GM18511 (cell line): ENCODE measurements at regions not wholly inside any gene's neighbourhood (a gene's known extent, or its start where the extent isn't known, plus 50 kb on each side); places are given as distances from the start of the nearest gene placed in this dataset.
"Not testable (repeated sequence)": the region's sequence is repeated elsewhere in the genome, so short reads cannot be mapped to it uniquely, and the experiment has no call there.

Source experiments
- ATAC-seq: cut with Tn5 transposase; IDR thresholded peaks from one replicate; pipeline ENCODE4 v1.9.1; 2021; ENCODE audit warnings: mild to moderate bottlenecking, moderate library complexity; ENCODE audit not compliant: unreplicated experiment

- no peak for ATAC-seq
These were observed 112.7 kb upstream of the JCAD start for GRCh38 chr10:30172091-30172490.

DNA sequence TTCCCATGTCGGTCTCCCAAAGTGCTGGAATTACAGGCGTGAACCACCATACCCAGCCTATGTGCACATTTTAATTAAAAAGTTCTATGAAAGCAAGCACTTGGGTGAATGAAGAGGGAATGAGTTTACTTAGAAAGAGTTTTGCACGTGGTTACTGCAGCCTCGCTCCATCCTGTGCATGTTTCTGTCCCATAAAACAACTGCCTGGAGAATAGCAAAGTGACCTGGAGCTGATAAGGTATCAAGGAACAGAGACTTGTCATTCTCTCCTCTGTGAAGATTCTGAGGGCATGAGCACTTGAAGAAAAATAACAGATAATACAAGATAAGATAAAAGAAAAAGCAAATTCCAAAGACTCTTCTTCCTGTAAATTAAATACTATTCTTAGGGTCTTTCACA is 112.2 kb upstream of the JCAD start:
- ATAC-seq, result no peak

- ATAC-seq, result no peak
These were observed 111.4 kb upstream of the JCAD start for GRCh38 chr10:30170814-30171213.

DNA sequence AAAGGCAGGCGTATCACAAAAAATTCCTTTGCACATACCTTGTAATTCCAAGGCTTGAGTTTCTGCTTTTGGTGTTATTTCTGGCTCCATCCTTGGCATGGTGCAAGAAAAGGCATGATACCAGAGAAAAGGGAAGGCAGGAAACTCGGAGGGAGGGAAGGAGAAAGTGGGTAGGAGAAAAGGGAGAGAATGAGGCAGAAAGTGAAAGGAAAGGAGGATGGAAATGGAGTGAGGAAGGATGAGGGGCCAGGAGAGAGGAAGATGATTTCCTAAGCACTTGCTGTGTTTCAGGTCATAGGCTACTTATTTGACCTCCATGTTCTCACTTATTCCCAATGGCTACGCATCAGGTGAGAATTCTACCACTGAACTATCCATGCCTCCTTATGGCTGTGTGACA is 110.8 kb upstream of the JCAD start:
- ATAC-seq, result no peak

DNA sequence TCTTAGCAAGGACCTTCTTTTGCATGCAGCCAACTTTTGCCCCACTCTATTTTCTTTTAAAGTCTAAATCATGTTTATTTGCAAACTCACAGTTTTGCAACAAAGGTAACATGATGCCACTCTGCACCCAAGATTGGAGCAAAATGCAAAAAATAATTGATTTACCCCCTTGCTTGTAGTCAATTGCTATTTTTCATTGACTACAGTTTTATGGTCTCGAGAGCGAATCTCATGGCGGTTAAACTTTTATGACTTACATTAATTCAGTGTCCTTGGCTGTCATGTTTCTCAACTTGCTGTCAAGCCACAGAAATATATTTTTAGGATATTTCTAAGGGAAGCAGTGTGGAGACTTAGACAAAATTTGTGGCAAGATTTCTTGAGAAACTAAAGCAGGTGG is 110.0 kb upstream of the JCAD start:
- no peak for ATAC-seq

DNA sequence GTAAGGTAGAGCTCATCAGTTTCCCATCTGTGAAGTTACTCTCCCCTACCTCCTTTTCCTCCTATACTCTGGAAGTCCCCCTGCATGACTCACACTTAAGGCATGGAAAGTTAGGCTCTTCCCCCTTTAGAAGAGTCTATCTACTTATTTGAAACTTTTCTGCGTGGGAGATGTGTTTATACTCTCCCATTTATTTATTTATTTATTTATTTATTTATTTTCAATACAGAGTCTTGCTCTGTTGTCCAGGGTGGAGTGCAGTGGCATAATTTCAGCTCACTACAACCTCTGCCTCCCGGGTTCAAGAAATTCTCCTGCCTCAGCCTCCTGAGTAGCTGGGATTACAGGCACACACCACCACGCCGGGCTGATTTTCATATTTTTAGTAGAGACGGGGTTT is 107.5 kb upstream of the JCAD start:
- ATAC-seq, result no peak

DNA sequence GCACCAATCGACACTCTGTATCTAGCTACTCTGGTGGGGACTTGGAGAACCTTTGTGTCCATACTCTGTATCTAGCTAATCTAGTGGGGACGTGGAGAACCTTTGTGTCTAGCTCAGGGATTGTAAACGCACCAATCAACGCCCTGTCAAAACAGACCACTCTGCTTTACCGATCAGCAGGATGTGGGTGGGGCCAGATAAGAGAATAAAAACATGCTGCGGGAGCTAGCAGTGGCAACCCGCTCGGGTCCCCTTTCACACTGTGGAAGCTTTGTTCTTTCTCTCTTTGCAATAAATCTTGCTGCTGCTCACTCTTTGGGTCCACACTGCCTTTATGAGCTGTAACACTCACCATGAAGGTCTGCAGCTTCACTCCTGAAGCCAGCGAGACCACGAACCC is 104.0 kb upstream of the JCAD start:
- ATAC-seq, result not testable (repeated sequence)

- ATAC-seq, result not testable (repeated sequence)
These were observed 103.4 kb upstream of the JCAD start for GRCh38 chr10:30162796-30163195.

DNA sequence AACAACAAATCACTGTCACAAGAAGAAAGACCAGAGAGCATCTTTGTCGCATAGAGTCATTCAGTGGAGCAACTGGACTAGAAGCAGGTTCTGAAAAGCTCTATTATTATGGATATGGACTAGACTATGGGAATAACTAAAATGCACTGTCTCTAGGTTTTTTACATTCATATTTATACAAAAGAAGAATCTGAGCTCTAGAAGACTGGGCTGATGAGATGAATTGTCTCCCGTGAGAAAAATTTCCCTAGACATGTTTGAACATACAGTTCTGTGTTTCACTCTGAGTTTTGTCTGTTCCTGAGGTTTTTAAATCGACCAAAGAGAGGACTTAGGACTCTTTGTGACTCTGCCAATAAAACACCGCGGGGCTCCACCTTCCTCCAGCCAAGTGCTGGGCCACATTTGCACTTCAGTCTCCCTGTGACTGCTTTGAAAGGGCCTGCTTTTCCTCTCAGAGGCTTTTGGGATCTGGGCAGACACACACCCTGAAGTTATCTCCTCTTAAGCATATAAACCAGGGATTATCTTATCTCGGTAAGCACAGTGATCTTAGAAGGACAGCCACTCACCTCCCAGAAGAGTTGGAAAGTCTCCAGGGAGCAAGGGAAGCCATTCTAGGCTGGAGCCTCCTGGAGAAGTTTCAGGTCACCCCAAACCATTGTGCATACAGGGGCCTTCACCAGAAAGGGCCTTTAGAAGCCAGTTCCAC is 101.0 kb upstream of the JCAD start:
- no peak for ATAC-seq

GRCh38 chr10:30159614-30160013 is 100.2 kb upstream of the JCAD start:
- not testable (repeated sequence) for ATAC-seq

- no peak for ATAC-seq
These were observed 99.1 kb upstream of the JCAD start for GRCh38 chr10:30158325-30158960.

DNA sequence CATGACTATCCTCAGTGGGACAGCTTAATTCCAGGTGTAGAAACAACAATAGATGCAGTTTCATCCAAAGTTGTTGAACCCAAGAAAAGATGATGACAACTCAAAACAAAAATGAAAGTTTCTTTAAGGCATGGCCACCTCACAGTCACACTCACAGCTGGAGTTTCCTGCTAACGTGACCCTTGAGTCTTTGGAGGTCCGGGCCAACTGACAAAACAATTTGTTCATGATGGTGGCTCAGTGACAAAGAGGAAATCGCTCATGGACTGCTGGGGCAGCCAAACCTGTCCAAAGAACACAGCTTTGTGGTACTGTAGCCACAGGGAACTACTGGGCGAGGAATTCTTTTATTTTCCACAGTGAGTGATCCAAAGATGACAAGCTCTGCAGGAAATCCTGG is 96.0 kb upstream of the JCAD start:
- no peak for ATAC-seq

DNA sequence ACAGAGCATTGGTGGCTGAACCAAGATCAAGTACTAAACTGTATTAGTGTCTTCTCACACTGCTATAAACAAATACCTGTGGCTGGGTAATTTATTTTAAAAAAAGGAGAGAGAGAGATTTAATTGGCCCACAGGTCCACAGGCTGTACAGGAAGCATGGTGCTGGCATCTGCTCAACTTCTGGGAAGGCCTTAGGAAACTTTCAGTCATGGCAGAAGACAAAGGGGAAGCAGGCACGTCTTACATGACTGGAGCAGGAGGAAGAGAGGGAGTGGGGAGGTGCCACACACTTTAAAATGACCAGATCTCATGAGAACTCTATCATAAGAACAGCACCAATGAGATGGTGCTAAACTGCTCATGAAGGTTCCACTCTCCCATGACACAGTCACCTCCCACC is 95.2 kb upstream of the JCAD start:
- ATAC-seq, result no peak

DNA sequence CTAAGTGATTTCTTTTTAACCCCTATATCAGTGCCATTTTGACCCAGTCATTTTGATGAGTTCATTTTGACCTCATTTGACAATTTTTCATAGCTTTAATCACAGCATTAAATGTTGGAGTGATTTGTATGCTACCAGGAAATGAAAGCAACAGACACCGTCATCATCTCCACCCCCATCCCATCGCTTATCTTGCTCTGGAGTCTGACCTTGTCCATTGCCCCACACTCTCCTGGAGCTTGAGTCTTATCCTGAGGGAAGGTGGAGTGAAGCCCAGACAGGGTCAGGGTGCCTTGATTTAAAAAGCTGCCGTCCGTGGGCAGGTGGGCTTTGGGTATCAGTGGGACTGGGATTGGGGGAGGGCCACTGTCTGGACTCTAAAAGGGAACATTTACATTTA is 94.7 kb upstream of the JCAD start:
- ATAC-seq, result no peak

GRCh38 chr10:30151581-30152389 is 92.4 kb upstream of the JCAD start:
- no peak for ATAC-seq

DNA sequence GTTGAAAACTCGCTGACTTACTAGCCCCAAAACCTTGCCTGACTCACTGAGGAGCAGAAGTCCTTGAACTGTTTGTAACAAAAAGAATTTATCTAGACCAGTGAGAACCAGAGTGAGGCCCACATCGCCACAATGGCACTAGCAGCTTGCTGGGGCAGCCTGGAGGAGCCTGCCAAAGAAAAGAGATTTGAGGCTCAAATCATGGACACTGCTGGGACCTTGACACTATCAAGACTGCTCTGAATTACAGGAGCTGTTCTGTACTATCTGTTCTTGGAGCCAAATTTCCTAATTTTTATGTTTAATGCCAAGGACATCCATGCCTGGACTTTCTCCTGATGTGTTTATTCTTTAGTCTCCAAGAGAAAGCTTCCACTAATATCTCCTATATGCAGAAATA is 82.0 kb upstream of the JCAD start:
- ATAC-seq, result no peak

- ATAC-seq, result no peak
These were observed 75.0 kb upstream of the JCAD start for GRCh38 chr10:30134171-30134945.

GRCh38 chr10:30133198-30133597 is 73.8 kb upstream of the JCAD start:
- ATAC-seq, result no peak

DNA sequence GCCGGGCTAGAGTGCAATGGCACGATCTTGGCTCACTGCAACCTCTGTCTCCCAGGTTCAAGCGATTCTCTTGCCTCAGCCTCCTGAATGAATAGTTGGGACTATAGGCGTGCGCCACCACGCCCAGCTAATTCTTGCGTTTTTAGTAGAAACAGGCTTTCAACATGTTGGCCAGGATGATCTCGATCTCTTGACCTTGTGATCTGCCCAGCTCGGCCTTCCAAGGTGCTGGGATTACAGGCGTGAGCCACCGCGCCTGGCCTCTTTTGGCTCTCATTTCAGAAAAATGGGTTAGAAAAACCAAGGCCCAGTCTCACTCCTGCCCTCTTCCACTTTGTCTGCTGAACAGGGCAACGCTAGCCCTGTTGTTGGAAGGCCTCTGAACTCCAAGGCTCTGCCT is 72.0 kb upstream of the JCAD start:
- ATAC-seq, result not testable (repeated sequence)

DNA sequence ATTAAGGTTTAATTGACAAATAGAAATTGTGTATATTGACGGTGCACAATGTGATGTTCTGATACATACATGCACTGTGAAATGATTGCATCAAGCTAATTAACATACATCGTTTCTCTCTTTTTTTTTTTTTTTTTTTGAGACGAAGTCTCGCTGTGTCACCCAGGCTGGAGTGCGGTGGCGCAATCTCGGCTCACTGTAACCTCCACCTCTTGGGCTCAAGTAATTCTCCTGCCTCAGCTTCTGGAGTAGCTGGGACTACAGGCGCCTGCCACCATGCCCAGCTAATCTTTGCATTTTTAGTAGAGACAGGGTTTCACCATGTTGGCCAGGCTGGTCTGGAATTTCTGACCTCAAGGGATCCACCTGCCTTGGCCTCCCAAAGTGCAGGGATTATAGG is 69.9 kb upstream of the JCAD start:
- not testable (repeated sequence) for ATAC-seq

DNA sequence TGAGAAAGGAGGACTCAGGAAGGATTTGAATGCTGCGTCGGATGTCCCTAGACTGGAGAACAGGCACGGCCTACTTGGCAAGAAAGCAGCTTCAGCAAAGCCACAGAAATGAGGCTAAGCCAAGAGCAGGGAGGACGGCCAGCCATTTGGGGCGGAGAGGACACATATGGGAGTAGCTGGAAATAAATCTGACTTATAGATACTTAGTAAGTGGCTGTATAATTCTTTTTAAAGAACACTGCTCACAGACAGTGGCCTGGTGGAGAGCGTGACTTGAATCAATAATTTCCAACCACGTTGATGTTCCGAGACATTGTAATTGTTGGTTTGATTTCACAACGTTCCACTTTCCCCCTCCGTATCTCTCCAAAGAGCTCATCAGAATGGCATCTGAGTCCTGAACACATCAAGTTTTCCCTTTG is 67.7 kb upstream of the JCAD start:
- ATAC-seq, result no peak
